Activated effector memory CD4-positive, alpha-beta T cell treated with Interleukin-2 at 50 U/mL for 16 hours (primary cell): ENCODE measurements at regions not wholly inside any gene's neighbourhood (a gene's known extent, or its start where the extent isn't known, plus 50 kb on each side); places are given as distances from the start of the nearest gene placed in this dataset.

Source experiments
- DNase-seq: peaks from one replicate; pipeline ENCODE4 v3.0.0-alpha.2; 2020

DNA sequence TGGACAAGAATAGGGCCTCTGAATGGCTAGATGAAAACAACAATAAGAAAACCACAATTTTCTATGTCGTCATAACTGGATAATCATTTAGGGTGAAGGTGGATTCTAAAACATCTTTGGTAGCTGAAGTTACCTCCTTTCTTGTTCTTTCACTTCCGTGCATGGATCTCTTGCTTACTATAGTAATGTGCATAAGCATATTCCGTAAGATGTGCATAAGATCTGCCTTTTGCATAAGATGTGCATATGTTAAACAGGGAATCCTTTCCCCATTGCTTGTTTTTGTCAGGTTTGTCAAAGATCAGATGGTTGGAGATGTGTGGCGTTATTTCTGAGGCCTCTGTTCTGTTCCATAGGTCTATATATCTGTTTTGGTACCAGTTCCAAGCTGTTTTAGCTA is 353.6 kb downstream of the MTX2 start:
- no peak for DNase-seq

DNA sequence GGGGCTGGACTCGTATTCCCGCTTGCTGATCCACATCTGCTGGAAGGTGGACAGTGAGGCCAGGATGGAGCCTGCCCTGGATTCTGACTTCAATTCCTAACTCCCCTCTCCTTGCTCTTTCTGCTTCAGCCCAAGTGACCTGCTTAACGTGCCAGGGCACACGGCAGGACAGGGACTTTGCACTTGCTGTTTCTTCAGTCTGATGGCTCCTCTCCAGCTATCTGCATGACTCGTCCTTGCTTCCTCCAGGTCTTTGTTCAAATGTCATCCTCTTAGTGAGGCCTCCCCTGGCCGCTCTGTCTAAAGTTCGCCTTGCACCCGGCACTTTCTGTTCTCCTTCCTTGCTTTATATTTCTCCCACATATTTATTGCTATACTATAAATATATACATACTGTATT is 357.6 kb downstream of the MTX2 start:
- DNase-seq: no peak

DNA sequence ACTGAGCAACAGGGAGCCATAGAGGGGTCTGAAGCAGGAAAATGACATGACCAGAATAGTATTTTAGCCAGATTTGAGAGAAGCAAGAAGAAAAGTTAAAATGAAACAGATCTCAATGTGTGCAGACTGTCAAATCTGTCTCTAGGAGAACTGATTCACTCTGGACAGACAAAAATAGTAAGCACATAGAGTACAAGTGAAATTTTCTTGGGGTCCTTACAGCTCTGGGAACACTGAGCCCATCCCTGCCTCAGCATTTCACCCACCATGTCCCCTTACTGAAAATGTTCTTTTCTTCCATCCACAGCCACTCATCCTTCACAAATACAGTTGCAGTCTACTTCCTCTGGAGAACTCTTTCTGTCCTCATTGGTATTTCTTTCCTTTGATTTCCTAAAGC is 359.2 kb downstream of the MTX2 start:
- DNase-seq: no peak

DNA sequence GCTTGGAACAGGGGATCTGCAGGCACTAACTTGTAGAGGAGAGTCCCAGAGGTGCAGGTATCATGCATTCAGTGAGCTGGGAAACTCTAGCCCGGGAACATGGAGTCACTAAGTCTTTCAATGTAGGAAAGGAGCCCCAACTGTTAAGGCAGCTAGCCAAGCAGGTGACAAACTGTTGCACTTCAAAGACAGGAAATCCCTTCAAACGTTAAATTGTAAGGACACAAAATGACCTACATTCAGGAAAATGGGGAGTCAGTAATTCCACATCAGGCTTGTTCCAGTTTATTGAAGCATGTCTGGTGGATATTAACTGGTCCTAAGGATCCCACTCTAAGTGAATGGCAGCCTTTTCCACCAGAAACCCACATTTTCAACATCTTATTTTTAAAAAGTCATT is 364.5 kb downstream of the MTX2 start:
- no peak for DNase-seq

DNA sequence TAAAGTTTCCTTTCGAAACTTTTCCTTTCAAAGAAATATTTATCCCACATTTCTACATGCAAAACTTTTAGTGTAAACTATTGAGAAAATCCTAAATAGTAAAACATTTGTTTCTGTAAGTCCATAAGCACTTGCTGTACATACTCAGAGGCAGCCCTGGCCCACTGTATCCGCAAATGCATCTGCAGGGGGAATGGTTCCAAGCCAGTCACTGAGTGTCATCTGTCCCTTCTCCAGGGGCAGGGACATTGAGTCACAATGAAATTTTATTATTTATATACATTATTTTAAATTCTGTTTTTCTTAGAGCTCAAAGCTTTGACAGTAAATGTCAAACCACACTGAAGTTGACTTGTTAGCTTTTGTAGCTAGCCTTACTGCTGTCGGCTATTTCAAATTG is 367.2 kb downstream of the MTX2 start:
- DNase-seq: no peak

DNA sequence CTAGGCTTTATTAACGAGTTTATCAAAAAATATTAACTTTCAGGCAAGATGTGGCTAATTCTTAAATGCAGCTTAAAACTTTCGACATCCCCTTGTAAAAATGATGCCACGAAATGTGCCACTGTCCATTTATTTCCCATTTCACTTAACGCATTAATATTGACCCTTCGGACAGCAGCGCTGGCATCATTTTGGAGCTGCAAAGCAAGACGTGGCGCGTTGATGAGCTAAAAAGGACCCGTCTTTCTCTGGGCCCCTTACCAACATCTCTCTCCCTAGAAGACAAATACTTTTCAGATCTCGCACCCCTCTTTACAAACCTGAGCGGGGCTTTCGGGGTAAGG is 367.9 kb downstream of the MTX2 start:
- no peak for DNase-seq

DNA sequence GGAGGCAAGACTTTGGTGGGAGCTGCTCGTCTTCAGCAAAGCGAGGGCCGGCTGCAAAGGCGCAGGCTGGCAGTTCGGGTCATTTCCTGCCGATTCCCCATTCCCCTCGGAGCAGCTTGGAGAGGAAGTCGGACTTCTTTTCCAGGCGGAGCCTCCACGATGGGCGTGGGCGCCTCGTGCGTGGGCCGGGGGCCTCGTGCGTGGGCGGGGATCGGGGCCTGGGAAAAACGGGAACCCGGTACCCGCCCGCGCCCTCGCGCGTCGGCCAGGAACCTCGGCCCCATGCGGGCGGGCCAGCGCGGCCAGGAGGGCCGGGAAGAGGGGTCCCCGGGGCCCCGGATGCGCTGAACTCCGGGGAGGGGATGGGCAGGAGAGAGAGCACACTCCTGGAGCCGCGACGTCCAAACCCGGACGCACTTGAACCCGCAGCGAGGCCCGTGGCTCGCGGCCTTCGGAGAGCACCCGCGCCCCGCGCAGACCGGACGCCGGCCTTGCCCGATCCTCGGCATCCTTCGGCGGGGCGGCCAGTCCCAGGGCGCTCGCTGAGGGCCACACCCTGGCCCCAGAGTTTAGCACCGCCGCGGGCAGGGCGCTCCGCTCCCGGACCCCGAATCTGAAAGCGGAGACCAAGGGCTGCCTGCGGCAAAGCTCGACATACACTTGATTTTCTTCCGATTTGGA is 368.4 kb downstream of the MTX2 start:
- DNase-seq: no peak

DNA sequence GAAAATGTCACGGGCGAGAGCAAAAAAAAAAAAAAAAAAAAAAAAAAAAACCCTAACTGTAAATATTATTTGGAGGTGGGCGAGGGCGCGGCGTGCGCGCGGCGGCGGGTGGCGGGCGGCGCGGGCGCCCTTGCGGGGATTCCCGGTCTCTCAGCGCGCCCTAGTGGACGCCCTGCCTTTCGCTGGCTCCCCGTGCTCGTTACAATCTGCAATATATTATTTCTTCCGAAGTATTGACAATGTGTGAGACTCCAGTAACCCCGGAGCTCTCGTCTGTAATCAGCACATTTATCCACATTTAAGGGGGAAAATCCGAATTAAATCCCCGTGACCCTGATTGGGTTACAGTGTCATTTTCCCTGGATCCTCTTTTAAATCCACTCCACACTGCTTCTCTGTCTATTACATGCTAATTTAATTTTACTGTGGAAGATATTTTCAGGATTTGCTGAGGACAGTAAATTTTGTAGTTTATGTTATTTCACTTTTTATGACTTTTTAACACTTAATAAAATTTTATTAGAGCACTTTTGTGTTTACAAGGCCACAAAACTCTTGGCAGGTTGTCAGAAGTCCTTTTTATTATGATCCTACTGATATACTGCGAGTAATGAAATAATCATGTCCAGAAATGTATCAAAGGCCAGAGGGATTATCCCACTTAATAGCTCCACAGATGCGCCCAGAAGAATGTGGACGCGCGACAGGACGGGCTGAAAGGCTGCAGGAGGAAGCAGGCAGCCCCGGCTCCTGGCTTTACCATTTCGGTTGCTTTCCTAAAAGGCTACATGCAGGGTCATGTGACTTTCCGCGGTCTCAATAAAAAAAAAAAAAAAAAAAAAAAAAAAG is 369.1 kb downstream of the MTX2 start:
- peak; percentile 12 for DNase-seq

DNA sequence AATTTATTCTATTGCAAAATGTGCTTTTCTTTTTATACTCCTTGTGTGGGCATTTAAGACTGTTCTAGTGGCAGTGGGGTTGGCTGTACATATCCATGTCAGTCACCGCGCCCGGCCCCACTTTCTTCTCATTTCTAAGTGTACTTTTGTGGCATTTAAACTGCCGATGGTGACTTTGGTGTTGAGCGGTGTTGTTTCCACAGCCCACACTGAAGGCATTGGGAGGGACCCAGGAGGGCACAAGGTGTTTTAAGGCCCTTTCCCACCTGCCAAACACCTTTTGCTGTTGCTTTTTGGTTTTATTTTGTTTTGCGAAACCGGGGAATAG is 369.7 kb downstream of the MTX2 start:
- no peak for DNase-seq

DNA sequence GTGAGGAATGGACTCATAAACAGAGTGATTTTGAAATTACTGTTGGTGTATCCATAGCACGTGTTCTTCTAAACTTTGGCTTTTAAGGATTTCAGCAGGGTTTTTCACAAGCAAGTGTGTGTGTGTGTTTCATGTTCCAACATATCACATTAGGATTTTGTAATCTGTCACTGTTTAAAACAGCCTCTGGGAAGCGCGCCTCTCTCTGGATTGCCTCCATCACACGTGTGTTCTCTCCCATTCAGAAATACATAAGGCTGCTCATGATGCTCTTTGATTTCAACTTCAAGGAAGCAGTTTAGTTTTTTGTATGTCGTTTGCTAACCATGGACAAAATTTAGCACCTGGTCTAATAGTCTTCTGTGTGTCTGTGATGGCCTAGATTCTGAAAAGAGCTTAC is 370.4 kb downstream of the MTX2 start:
- no peak for DNase-seq

DNA sequence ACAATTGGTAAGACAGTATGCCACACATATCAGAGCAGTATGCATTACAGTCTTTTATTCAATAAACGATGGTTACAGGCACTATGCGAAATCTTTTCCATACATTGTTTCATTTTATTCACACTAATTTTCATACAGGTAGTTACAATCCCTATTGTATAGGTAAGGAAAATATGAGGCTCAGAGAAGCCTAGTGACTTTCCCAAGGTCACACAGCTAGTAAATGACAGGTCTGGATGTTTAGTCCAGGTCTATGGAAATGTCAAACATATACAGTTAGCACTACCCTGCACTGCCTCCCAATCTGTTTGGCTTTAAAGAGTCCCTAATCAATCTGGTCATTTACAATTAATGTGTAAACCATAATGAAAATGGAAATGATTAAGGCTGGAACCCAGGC is 372.2 kb downstream of the MTX2 start:
- DNase-seq: no peak

DNA sequence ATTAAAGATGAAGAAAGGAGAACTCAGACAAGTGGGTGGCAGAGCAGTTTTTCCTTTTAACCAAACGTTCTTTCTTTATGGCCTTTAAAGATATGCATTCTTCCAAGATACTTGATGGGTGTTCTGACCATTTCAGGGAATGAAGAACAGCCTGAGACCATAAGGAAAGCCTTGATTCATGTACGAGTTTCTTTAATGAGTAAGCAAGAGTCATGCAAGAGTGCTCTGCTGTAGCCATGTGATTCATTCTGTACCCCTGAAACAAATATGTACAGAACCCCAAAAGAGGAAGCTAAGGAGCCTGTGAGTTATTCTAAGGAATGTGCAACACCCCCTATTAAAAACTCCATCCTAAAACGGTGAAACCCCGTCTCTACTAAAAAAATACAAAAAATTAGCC is 372.8 kb downstream of the MTX2 start:
- DNase-seq: no peak

DNA sequence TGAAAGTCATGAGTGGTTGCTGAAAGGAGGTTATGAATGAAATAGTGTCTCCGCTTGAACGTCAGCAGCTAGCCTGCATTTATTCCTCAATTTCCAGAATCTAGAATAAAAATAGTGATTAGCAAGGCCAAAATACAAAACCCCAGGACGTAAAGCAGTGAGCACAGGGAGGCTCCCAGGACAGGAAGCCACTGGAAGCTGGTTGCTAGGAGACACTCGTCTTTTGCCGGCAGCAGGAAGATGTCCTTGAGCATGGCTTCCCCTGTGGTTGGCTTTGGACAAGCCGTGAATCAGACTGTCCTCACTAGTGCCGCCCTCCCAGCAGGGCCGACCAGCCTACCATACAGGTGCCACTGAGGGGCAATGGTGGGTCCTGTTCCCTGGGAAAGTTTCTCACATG is 374.4 kb downstream of the MTX2 start:
- DNase-seq: no peak

DNA sequence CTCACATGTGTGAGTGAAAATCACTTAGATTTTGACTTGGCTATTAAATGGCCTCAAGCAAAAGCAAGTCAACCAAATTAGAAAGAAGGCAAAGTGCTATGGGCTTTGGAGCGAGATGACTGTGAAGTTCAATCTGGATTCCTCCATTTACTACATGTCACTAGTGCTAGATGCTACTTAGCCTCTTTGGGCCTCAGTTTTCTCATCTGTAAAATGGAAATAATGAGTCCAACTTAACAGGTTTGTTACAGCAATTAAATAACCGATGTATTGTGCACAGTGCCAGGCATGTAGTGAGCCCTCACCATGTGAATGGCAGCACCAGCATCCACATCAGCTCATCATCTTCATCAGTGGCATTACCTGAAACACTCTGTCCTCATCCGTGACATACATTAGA is 376.3 kb downstream of the MTX2 start:
- DNase-seq: no peak

DNA sequence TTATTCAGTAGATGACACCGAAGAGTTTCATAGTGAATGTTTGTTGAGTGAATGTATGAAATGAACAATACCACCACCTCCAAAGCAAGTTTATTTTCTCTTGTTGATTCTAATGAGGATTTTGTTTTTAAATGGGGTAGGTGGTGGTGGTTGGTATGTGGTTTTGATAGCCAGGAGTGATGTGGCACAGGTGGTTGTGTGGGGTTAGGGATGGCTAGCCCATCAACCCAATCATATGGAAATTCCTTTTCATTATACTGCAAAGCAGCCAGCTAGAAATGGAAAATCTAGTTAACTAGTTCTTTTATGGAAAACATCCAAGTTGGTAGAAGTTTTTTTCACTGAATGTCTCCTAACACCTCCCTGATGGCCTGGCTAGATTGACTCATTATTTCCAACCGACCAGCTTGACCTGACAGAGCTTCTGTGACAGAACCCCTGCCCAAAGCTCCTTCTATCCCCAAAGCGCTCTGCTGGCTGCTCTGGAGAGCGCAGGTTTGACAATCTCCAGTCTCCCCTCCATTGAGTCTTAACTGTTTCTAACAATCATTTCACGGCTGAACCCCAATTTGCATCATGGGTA is 376.9 kb downstream of the MTX2 start:
- no peak for DNase-seq

DNA sequence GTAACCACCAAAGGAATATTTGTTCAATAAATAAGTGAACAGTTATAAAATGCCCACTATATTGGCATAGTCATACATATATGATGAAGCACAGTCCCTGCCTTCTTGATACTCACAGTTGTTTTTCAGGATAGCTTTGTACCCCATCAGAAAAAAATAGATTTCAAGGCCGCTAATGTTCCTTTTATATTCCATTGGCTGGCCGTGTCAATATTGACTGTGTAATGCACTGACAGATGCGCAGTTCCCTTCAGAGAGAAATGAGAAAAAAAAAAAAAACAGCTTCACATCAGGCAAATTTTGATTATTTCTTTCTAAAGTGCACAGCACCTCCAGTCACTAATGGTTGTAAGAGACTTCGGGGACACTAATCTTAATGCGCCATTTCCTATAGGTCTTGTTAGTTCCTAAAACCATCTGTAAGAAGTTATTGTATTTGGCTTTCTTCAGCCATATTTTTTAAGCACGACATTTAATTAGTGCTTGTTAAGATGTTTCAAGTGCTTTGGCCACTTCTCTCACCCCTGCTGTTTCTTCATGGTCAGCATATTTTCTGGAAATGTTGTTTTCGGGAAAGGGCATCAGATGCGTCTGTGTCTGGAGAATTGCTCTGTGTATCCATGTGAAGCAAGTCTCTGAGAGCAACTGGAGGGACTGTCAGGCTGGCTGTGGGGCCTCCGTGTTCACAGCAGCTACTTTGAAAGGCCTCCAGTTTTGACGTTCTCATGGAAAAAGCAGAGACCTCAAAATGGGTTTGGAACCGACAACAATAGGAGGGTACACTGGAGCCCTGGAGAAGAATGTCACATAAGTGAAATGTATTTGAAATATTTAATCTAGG is 378.3 kb downstream of the MTX2 start:
- DNase-seq: no peak

DNA sequence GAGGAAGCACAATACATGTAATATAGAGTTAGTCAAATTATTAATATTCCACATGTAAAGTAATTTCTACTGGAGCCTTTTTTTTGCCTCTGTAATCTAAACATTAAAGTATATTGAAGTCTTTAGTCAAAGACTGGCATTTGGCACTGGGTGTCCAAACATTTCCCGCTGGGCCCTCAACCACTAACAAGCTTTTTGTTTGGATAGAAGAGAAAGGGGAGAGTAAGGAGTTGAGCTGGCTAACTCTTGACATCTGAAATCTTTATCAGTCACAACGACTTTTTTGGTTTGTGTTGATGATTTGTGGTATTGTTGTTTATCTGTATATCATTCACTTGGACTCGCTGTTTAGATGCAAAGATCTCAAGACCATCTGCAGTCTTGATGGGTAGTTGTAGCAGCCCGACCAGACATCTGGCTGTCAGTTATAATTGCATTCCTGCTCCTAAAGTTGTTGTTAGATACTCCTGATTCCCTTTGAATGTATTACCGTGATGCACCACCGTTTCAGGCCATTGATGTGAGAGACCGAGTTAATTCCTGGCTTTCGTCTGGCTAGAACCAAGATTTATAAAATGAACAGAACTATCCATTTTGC is 379.6 kb downstream of the MTX2 start:
- DNase-seq: no peak

DNA sequence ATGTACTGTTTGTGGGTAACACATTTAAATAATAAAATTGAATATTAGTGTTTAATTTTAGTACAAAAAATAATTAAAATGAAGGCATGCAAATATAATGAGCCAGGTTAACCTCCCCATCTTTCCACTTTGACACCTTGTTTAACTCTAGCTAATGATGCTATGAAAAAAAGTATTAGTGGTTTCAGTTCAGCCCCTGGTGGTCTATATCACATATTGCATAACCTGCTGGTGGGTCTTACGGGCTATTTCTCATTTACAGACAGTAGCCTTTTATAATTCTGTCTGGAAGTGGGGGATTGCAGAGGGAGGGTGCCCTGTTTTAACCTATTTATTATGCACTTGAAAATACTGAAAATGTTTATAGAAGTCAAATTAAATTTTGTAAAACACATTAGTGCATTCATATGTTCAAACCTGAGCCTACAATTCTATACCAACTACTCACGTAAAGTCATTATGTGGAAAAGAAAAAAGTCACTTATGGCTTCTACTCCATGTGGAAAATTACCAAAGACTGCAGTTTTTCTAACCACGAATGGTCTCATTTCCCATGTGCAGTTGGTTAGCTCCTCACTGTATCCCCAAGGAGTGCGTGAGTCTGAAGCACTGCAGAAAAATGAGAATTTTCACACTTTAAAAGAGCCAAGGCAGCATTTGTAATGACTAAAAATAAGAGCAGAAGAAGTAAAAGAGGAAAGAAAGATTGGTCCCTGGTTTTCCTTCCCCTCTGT is 381.0 kb downstream of the MTX2 start:
- no peak for DNase-seq

DNA sequence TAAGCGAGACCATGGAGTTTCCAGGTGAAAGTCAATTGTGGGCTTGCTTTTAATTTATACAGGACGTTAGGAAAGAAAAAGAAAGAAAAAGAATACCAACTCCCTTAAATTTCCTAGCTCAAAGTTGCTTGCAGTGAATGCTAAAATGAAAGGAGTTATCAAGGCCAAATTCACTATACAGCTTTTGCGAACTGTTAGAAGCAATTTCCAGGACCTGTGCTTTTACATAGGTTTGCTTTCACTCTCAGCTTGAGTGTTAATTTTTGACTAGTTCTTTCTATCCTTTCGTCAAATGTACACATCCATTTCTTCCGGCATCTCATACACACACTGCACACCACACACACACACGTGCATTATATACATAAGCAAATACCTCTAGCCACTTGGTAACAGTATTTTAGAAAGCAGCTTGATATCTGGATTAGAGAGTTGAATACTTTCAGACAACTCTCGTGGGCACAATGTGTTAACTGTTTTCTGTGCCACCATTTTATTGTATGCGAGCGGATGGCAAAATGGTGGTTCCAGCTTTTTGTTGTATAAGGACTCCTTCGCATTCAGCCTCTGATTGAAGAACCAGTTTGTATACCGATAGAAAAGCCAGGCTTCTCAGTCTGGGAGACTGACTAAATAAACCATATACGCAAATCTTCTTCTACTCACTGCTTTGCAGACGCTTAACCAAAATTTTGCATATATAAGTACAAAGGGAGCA is 381.8 kb downstream of the MTX2 start:
- DNase-seq: no peak

DNA sequence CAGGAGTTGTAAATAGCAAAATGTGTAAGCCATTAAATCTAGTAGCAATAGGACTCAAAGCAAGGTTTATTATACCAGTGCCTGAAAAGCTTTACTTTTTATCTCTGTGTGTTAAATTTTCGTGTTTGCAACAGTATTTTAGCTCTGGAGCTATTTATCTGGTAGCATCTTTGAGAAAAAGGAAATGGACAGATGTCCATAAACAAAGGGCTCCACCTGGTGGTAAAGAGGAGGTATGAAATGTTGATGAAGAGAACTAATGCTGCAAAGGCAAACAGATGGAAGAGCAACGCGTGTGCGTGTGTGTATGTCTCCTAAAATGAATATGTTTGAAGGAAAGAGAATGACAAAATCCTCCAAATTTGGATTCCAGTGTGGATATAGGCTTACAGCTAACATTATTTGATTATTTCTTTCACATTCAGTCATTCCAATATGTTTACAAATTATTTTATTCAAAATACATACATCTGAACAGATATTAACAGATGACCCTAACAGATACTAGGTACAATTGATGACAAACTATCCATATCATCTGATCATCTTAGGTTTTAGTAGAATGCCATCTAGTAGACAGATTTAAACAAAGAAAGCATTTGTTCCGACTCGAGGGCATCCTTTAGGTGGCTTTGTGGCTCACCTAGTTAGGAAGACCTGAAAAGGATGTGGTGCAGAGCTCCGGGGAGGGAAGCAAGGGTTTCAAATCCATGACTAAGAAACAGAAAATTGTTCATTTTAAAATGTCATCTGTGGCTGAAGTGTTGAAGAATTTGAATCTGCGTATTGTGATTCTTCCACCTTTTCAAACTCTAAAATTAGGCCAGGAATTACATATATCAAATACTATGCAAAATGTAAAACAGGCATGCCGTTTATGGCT is 383.3 kb downstream of the MTX2 start:
- DNase-seq: no peak
